Fibroblast of lung (primary cell): ENCODE measurements at regions not wholly inside any gene's neighbourhood (a gene's known extent, or its start where the extent isn't known, plus 50 kb on each side); places are given as distances from the start of the nearest gene placed in this dataset.

Experiments used
- CTCF ChIP-seq, 2 donors: IDR thresholded peaks in 1 of 2; conservative IDR thresholded peaks in 1 of 2; 1 replicate in 1 of 2; 2 replicates in 1 of 2; pipeline ENCODE4 v1.5.1; 2011 to 2012; ENCODE audit warnings: low read length in 2 of 2, control low read depth in 1 of 2, inconsistent platforms in 1 of 2, low read depth in 1 of 2, mild to moderate bottlenecking in 1 of 2
- EZH2 ChIP-seq: IDR thresholded peaks from 2 replicates; pipeline ENCODE4 v1.5.1; 2012; ENCODE audit warnings: low read length, control low read depth, mild to moderate bottlenecking; ENCODE audit errors: missing control alignments

GRCh38 chr9:20014168-20014567 is 225.3 kb upstream of the SLC24A2 start:
- TF ChIP-seq CTCF (conservative IDR thresholded peaks at IDR 0.05 in 1 of 2, IDR thresholded peaks at IDR 0.05 in 1 of 2; ENCODE audit: low read depth in 1 of 2, low read length in 2 of 2) = no peak
- TF ChIP-seq EZH2 = no peak
